ENCODE measurements at regions not wholly inside any gene's neighbourhood (a gene's known extent, or its start where the extent isn't known, plus 50 kb on each side); places are given as distances from the start of the nearest gene placed in this dataset.
"Not testable (repeated sequence)": the region's sequence is repeated elsewhere in the genome, so short reads cannot be mapped to it uniquely, and the experiment has no call there.

DNA sequence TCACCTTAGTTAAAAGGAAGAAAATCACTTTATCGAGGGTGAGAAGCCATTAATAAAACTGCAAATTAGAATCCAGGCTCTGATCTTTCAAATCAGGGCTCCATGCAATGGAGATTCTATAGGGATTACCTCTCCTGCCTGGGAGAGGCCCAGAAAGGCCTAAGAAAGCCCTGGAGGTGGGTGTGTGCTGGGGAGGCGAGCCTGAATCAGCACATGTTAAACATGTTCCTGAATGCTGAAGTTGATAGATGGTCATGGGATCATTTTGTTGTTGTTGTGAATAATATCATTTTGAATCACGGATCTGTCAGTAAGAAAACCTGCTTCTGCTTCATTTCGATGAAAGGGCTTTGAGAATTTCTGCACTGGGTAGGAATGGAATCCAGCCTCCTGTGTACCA, 254.3 kb downstream of the ACKR3 start:
- 69 to 83% (median 82%) methylated on average over 4 of the region's 4 CpGs for WGBS, 3 donors
- no peak overlapping the region for H3K27ac ChIP-seq (ENCODE audit: low read depth, low read length)

- no peak overlapping the region for H3K27ac ChIP-seq (ENCODE audit: low read depth, low read length)
- WGBS, 3 donors = 21 to 96% (median 82%) methylated on average over 3 of the region's 3 CpGs
Observed at GRCh38 chr2:236824836-236825235, 255.2 kb downstream of the ACKR3 start.

DNA sequence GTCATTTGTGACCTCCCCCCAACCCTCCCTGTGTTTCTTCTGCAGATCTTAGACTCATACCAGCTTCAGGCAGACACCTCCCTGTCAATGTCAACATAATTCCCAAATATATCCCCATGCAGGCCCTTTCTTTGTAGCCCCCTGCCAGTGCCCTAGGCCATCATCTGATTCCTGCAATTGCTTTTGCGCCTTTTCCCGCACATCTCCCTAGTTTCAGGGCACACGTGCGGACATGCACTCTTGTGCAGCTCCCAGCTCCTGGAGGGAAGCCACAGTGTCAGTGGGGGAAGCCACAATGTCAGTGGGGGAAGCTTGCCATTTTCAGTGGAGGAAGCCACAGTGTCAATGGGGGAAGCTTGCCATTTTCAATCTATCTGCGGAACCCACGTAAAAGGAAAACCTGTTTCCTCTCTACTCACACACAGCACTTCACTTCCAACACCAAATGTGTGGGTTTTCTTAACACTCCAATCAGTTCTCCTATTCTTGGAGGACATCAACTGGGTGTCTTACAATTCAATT, 256.4 kb downstream of the ACKR3 start:
- no peak overlapping the region for H3K27ac ChIP-seq (ENCODE audit: low read depth, low read length)
- WGBS, 3 donors = 67 to 85% (median 70%) methylated on average over 6 of the region's 6 CpGs

- H3K27ac ChIP-seq (ENCODE audit: low read depth, low read length) = no peak overlapping the region
- 79 to 84% (median 82%) methylated on average over 6 of the region's 6 CpGs for WGBS, 3 donors
Observed at GRCh38 chr2:236826606-236827156, 257.1 kb downstream of the ACKR3 start.

DNA sequence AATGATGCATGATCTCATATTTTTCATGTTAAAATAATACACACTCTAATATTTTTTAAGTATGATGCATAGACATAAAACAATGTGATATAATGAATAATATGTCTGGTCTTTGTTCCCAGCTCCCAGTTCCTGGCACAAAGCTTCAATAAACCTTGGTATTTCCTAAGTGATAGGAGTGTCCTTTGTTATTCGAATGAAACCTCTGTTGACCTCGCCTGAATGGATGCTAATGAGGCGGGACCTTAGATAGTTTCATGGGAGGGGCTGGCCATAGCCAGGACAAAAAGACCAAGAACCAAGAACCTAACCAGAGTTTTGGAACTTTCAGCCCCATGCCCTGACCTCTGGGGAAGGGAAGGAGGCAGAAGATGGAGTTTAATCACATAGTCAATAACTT, 257.7 kb upstream of the COPS8 start:
- no peak overlapping the region for H3K27ac ChIP-seq (ENCODE audit: low read depth, low read length)
- 54 to 71% (median 71%) methylated on average over 3 of the region's 3 CpGs for WGBS, 3 donors

DNA sequence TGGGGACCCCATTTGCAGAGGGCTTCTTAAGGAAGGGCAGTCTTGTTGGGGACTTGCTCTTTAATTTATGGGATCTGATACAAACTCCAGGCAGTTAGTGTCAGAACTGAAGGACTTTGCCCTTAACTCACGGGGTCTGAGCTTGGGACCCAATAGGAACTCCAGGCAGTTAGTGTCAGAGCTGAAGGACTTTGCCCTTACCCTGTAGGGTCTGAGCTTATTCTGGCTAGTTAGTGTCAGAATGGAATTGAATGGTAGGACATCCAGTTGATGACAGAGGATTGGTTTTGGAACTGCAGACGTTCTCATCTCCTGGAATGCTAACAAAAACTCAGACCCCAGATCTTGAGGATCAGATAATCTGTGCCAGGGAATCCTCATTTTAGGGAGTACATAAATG, 256.9 kb upstream of the COPS8 start:
- no peak overlapping the region for H3K27ac ChIP-seq (ENCODE audit: low read depth, low read length)
- 65 to 86% (median 84%) methylated on average over 2 of the region's 2 CpGs for WGBS, 3 donors

DNA sequence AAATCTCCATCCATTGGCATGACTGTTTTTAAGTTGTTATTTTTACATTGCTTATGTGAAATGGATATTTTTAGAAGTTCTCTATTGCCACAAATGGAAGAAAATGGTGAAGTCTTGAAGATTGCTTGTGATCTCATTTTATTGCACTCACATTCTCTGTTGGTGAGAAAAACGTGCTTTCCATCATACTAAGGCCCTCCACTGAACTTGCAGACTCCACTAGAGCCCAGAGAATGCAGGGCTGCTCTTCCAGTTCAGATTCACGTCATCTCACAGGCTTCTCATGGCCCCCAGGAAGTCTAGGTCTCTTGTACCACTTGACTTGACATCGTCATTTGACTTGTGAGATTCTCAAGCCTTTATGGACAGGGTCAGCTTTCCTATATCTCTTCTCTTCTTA, 254.8 kb upstream of the COPS8 start:
- WGBS, 3 donors = 80 to 94% (median 81%) methylated on average over 3 of the region's 3 CpGs
- H3K27ac ChIP-seq (ENCODE audit: low read depth, low read length) = no peak overlapping the region

DNA sequence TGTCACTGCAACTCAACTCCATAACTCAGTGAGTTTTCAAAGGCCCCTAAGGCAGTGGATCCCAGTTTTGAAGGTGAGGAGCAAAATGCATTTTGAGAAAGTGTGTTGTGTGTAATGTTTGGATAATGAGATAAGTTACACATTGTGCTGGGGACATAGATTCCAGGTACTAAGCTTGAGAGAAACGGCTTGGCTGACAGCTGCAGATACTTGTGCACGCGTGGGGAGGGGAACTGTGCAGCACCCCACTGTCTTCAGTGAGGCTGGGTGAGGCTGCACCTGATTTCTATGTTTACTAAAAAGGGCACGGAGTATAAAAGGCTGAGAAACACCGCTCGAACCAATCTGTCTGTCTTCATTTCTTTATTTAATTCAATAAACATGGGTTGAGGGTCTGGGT, 254.0 kb upstream of the COPS8 start:
- 44 to 95% (median 90%) methylated on average over 6 of the region's 6 CpGs for WGBS, 3 donors
- H3K27ac ChIP-seq (ENCODE audit: low read depth, low read length) = no peak overlapping the region

DNA sequence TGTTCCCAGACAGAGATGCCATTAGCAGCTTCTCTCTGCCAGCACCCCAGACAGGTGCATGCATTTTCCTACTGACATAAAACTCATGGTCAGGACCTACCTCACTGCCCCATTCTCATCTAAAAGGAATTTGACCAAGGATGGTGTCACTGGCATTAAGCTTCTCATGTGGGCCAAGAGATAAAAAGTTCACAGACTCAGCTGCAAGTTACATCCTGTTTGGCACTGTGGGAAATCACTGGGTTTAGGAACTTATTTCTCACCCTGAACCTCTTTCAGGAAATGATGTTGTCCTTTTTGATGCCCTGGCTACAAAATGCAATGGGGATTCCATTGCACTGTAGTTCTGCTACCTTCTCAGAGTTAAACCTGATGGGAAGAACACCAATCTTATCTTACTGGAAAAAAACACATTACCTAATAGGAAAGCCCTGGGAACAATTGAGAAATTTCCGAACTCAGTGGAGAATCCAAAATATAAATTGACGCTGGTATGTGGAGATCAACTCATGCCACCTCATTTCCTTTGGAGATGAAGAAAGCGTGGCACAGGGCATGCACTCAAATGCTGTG, 252.1 kb upstream of the COPS8 start:
- no peak overlapping the region for H3K27ac ChIP-seq (ENCODE audit: low read depth, low read length)
- 60 to 77% (median 65%) methylated on average over 3 of the region's 3 CpGs for WGBS, 3 donors

DNA sequence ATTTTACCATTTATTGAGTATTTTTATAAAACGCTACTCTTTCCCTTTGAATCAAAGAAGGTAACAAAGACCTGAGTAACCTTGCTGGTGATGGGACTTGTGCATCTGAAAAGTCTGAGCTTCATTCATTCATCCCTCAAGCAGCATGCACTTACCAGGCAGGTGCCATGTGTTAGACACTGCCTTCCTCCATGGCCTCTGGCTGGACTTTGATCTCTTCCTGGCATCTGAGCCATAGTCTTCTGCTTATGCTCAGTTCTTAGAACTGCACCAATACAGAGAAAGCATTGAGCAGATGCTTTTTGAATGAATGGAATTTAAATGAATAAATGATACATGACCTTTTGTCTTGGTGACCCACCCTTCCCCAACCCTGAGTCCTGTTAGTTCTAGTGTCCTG, 251.4 kb upstream of the COPS8 start:
- WGBS, 3 donors = 94 to 100% (median 97%) methylated on average over 1 of the region's 1 CpG
- no peak overlapping the region for H3K27ac ChIP-seq (ENCODE audit: low read depth, low read length)

- 85 to 93% (median 87%) methylated on average over 2 of the region's 2 CpGs for WGBS, 3 donors
- H3K27ac ChIP-seq (ENCODE audit: low read depth, low read length) = no peak overlapping the region
Observed at GRCh38 chr2:236835307-236836024, 250.2 kb upstream of the COPS8 start.

DNA sequence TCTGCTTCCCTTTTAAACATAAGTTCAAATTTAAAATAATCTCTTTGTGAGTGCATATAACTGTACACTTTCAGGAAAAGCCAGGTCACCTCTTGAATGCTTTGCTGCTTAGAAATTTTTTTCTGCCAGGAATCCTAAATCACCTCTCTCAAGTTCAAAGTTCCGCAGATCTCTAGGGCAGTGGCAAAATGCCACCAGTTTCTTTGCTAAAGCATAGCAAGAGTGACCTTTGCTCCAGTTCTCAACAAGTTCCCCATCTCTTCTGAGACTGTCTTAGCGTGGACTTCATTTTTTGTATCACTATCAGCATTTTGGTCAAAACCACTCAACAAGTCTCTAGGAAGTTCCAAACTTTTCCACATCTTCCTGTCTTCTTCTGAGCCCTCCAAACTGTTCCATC, 249.7 kb upstream of the COPS8 start:
- H3K27ac ChIP-seq (ENCODE audit: low read depth, low read length) = not testable (repeated sequence)
- WGBS, 3 donors = 19 to 81% (median 64%) methylated on average over 2 of the region's 2 CpGs

DNA sequence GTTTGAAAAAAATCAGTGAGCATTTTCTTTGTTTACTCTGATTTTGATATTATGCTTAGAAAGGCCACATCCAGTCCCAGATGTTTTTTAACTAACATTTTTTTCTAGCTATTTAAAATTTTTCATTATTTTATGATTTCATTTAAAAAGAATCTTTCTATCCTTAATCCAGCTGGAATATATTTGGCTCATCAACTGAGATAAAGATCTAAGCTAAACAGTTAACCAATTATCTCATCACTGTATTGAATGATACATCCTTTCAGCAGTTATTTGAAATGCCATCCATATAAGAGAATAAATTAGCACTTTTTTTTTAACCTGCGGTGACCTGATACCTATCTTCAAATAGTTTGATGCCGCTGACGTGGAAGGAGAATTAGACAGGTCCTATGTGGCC, 245.5 kb upstream of the COPS8 start:
- no peak overlapping the region for H3K27ac ChIP-seq (ENCODE audit: low read depth, low read length)
- 80 to 86% (median 83%) methylated on average over 3 of the region's 3 CpGs for WGBS, 3 donors

DNA sequence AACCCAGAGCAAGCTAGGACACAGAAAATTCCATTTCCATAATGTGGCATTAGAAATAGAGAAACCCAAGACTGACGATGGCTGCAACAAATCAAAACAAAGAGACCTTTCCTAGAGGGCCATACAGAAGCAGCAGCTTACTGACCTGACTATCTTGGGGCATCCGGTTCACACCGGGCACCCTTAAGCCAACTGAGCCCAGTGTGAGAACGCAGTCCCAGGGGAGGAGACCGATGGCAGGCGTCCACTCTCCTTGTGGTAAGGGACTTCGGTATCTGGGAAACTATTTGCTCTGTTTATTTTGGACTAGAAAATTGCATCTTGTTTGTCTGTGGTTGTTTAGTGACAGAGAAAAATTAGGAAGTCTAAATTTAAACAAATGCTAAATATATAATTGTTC, 244.8 kb upstream of the COPS8 start:
- WGBS, 3 donors = 79 to 83% (median 81%) methylated on average over 7 of the region's 7 CpGs
- no peak overlapping the region for H3K27ac ChIP-seq (ENCODE audit: low read depth, low read length)

DNA sequence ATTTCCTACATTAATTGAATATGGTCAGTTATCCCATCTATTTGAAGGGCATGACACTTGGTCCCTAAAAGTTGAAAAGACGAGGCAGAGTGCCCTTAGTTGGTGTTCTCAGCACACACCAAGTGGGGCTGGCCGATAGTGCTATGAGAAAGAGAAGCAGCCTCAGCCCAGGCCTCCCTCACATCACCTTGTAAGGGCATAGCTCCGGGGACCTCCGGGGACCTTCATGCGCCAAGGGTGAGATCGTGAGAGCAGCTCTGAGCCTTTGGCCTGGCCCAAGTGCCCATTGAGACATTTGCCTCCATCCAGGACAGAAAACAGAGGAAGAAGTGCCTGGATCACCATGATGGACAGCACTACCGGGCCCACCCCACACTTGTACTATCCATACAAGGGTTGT, 244.3 kb upstream of the COPS8 start:
- no peak overlapping the region for H3K27ac ChIP-seq (ENCODE audit: low read depth, low read length)
- 79 to 88% (median 86%) methylated on average over 7 of the region's 7 CpGs for WGBS, 3 donors

DNA sequence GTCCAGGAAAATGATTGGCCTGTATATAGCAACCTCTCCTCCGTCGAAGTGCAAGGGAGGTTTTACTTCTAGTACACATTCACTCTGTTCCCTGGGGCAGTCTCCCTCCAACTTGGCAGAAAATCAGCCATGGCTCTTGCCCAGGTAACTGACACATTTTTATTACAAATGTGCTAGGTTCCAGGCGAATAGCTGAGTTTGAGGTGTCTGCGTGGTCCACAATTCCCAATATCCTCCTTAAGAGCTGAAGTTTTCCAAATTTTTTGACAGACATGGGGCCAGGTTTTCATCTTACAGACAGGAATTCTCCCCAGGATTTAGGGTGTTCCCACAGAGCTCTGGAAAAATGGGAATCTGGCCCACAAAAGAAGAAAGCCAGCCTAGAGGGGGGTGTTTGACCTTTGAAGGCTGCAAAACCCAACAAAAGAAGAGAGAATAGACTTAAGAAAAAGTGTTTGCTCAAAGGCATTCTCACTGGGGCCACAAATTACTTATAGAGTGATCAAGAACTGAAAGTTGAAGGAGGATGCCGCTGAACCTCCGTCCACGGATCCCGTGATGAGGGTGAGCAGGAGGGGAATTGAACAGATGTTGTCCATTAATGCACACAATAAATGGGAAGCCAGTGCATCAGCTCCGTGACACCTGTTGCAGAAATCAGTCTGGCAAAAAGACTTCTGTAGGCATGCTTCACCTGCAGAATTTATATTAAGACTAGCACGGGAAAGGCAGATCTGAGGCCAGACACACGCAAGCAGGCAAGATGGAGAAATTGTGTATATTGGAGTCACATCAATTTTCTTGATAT, 242.3 kb upstream of the COPS8 start:
- WGBS, 3 donors = 78 to 87% (median 80%) methylated on average over 11 of the region's 11 CpGs
- no peak overlapping the region for H3K27ac ChIP-seq (ENCODE audit: low read depth, low read length)

GRCh38 chr2:236844711-236845110, 241.0 kb upstream of the COPS8 start:
- WGBS, 3 donors = 89 to 93% (median 92%) methylated on average over 3 of the region's 3 CpGs
- no peak overlapping the region for H3K27ac ChIP-seq (ENCODE audit: low read depth, low read length)

DNA sequence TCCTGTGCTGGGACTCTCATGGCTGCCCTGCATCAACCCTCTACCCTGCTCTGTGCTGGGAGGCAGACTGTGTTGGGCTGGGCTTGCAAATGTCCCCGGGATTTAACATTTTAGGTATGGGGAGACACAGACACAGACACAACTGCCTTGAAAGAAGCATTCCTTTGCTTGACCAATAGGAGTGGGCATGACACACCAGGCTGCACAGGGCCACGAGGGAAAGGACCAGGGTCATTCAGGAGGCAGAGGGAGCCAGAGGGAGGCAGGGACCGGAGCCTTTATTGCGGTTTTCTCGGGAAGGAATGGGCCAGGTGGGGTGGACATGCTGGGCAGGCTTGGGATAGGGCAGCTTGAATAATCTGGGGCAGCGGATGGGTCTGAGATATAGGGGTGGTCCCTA, 238.7 kb upstream of the COPS8 start:
- H3K27ac ChIP-seq (ENCODE audit: low read depth, low read length) = no peak overlapping the region
- 86 to 94% (median 88%) methylated on average over 6 of the region's 6 CpGs for WGBS, 3 donors
